GM13976 (cell line): ENCODE measurements at regions not wholly inside any gene's neighbourhood (a gene's known extent, or its start where the extent isn't known, plus 50 kb on each side); places are given as distances from the start of the nearest gene placed in this dataset.
A peak's percentile ranks its signal among the peaks of the same experiment; 100 is the strongest.

ENCODE experiments used
- DNase-seq: peaks from one replicate; pipeline ENCODE4 v3.0.0; 2012; ENCODE audit warnings: low spot score
- in situ Hi-C: fragments of 300-500 bp; cut with MboI; formaldehyde crosslinking; loops from one replicate; pipeline ENCODE4 v1.12.0; 2022; ENCODE audit warnings: low sequenced_read_pairs, mixed read lengths, inconsistent platforms; ENCODE audit not compliant: unreplicated experiment
- TF ChIP-seq, protein P1 (sequence below): IDR thresholded peaks from 2 replicates; pipeline ENCODE4 v1.5.1; 2012; ENCODE audit warnings: borderline replicate concordance, mild to moderate bottlenecking; ENCODE audit not compliant: insufficient read depth; ENCODE audit errors: extremely low read depth, missing control alignments, control extremely low read depth

DNA sequence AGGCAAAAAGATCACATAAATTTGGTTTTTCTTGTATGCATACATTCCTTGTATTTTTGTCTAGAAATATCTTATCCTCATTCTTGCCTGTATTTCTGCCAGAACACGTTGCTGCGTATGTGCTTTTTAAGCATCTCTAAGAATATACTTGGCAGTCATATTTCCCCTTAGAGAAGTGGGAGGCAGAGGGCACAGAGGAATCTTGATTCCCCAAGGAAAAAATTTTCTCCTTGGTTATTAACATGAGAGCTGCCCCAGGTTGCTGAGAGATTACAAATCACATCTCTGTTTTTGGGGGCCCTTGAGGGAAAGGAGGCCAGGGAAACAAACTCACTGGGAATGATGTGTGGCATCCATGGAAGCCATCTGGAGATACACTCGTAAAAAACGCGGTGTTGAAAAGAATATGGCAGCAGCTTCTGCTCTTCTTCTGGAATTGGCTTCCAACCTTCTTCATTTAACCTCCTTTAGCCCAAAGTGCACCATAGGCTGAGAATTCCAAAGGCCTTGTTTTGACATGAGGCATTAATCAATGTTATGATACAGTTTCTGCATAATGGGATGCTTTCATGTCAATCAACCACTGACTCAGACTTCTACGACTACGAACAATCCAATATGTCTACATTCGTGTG lies 684.3 kb upstream of the SORCS1 start:
- DNase-seq = no peak
- TF ChIP-seq, protein P1, sequence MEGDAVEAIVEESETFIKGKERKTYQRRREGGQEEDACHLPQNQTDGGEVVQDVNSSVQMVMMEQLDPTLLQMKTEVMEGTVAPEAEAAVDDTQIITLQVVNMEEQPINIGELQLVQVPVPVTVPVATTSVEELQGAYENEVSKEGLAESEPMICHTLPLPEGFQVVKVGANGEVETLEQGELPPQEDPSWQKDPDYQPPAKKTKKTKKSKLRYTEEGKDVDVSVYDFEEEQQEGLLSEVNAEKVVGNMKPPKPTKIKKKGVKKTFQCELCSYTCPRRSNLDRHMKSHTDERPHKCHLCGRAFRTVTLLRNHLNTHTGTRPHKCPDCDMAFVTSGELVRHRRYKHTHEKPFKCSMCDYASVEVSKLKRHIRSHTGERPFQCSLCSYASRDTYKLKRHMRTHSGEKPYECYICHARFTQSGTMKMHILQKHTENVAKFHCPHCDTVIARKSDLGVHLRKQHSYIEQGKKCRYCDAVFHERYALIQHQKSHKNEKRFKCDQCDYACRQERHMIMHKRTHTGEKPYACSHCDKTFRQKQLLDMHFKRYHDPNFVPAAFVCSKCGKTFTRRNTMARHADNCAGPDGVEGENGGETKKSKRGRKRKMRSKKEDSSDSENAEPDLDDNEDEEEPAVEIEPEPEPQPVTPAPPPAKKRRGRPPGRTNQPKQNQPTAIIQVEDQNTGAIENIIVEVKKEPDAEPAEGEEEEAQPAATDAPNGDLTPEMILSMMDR = no peak
- in situ Hi-C loops = no loop called here

DNA sequence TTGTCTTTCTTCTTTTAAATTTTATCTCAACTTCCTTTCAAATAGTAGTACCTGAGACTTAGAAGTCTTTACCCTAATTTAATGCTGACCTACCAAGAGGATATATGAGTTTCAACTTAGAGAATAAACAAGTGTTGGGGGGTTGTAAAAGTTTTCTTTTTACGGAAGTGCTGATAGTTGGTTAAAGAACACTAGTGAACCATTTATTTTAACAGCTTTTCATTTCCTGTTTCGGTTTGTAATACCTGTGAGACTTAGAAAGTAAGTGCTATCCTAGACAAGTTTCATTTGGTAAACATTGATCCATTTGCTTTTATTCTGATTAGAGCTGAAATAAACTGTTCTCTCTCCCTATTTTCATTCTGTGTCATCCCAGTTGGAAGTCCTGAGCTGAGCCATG lies 683.1 kb upstream of the SORCS1 start:
- in situ Hi-C loops = no loop called here
- DNase-seq = no peak
- TF ChIP-seq, protein P1 = no peak

DNA sequence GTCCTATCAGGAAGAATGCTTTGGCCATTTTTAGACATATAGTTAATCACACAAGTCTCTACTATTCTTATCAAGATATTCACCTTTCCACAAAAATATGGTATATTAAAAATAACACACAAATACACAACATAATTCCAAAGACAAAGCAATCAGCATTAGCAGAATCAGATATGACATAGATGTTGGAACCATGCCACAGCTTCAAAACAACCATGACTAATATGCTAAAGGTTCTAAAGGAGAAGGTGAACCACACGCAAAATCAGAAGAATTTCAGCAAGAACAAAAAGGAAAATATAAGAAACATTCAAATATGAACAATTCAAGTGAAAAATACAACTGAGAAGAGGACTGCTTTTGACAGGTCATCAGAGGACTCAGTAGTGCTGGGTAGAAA lies 670.2 kb upstream of the SORCS1 start:
- TF ChIP-seq, protein P1 = no peak
- in situ Hi-C loops = no loop called here

DNA sequence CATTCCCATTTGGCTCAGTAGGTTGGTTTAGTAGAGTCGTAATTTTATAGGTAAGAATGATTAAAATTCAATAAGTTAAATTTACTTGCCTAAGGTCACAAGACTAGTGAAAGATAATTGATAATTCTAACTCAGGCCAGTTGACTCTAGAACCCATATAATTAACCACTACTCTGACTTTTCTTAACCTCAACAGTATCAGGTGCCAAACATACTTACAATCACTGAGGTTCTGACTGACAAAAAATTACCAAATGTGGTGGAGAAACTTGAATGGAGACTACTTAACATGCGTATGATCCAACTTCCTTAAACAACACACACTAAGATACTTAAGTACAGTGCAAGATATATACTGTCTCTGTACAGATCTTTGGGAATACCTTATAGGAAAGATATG lies 667.3 kb upstream of the SORCS1 start:
- TF ChIP-seq, protein P1 = no peak
- no peak for DNase-seq
- in situ Hi-C loops = no loop called here

More for the DNA sequence above, 670.2 kb upstream of the SORCS1 start:
- no peak for DNase-seq

DNA sequence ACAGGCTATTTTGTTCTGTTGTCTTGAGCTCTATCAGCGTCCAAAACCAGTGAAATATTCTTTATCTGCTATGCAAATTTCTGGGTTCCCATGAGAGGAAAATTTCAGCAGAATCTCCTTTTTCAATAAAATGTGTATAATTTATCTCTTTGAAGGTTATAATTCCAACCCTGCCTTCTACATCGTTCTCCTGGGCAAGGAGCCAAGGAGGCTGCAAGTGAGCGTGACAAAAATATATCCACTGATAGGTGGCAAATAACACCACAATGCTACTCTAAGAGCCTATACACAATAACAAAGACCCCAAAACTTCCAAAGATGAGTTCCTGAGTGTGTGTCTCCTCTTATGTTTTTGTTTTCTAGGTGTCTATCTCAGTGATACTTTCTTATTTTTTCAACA lies 664.7 kb upstream of the SORCS1 start:
- TF ChIP-seq, protein P1 = no peak
- DNase-seq = no peak
- in situ Hi-C loops = no loop called here

DNA sequence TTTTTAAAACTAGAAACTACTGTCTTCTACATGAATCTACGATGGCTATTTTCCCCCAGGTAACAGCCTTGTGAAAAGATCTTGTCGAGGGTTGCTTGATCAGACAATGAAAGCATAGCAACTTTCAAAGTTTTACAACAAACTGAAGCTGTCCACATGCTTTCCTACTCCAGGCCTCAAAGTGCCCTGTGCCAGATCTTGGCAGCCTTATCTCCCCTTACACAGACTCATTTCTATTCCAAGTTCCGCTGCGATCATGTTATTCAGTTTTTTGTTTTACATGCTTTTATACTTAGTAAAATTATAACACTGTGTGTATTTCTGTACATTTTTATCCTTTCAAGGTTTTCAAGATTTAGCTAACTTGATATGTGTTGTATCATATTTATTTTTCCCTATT lies 661.7 kb upstream of the SORCS1 start:
- TF ChIP-seq, protein P1 = no peak
- in situ Hi-C loops = no loop called here

DNA sequence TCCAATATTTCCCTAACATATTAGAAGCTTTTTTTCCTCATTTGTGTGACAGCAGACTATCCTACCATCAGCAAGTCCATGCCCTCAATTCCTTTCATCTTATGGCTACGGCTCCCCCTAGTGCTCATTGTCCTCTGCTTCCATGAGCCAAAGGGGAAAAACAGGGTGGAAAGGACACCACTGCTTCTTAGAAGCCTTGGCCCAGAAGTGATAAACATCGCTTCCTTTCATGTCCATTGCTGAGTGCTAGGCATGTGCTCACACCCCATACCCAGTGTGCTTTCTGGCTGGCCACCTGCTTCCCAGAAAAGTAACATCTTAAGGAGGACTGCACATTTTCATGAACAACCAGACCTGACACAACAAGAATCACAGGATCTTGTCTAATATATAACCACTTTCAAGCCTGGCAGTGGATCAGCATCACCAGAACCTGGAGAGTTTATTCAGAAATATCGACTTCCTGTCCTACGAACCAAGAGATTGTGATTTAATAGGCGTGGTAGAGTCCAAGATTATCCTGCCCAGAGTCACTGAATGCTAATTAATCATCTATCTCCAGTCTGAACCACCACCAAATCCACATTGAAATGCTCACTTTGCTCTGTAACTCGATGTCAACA lies 650.5 kb upstream of the SORCS1 start:
- DNase-seq = peak; percentile 33
- in situ Hi-C loops = loop anchor here (25.0 kb wide), 1 partner anchor 403 kb away; no protein-coding TSS in a partner anchor

More for the DNA sequence above, 661.7 kb upstream of the SORCS1 start:
- DNase-seq = no peak

More for the DNA sequence above, 650.5 kb upstream of the SORCS1 start:
- TF ChIP-seq, protein P1 = peak; percentile 54
